ENCODE measurements at regions not wholly inside any gene's neighbourhood (a gene's known extent, or its start where the extent isn't known, plus 50 kb on each side); places are given as distances from the start of the nearest gene placed in this dataset.

DNA sequence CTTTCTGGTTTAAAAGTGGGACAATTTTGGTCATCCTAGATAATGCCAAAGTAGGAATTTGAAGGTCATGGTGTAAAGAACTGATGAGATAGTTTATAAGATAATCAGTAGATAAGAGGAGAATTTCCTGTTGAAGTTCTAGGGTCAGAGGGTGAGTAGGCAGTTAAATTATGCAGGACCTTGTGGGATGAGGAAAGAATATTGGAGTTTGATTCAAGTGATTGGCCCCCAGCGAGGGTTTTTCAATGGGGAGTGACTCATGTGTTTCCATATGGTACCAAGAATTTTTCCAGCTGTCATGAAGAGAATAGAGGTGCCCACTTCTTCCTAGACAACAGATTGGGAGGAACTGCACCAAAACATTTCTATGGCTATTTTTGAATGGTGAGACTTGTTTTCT, 940.2 kb upstream of the ZEB2 start:
- H3K4me3 ChIP-seq (replicated peaks in 1 of 3) = no peak overlapping the region
- TF ChIP-seq, protein P1, sequence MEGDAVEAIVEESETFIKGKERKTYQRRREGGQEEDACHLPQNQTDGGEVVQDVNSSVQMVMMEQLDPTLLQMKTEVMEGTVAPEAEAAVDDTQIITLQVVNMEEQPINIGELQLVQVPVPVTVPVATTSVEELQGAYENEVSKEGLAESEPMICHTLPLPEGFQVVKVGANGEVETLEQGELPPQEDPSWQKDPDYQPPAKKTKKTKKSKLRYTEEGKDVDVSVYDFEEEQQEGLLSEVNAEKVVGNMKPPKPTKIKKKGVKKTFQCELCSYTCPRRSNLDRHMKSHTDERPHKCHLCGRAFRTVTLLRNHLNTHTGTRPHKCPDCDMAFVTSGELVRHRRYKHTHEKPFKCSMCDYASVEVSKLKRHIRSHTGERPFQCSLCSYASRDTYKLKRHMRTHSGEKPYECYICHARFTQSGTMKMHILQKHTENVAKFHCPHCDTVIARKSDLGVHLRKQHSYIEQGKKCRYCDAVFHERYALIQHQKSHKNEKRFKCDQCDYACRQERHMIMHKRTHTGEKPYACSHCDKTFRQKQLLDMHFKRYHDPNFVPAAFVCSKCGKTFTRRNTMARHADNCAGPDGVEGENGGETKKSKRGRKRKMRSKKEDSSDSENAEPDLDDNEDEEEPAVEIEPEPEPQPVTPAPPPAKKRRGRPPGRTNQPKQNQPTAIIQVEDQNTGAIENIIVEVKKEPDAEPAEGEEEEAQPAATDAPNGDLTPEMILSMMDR (IDR thresholded peaks at IDR 0.05) = no peak
- TF ChIP-seq POLR2A (IDR thresholded peaks at IDR 0.05) = no peak
- no peak overlapping the region for H3K27ac ChIP-seq
- H3K4me1 ChIP-seq = no peaks in the 10 kb centered on the region
- H3K36me3 ChIP-seq = no peaks in the 10 kb centered on the region
- 61 to 69% methylated on average over 1 of the region's 1 CpG for WGBS, 2 donors
- H3K9me3 ChIP-seq = no peaks in the 10 kb centered on the region
- DNase-seq = no peak
- intact Hi-C loops (cut with DNase I) = no loop called here
- no peaks in the 10 kb centered on the region for H3K27me3 ChIP-seq

DNA sequence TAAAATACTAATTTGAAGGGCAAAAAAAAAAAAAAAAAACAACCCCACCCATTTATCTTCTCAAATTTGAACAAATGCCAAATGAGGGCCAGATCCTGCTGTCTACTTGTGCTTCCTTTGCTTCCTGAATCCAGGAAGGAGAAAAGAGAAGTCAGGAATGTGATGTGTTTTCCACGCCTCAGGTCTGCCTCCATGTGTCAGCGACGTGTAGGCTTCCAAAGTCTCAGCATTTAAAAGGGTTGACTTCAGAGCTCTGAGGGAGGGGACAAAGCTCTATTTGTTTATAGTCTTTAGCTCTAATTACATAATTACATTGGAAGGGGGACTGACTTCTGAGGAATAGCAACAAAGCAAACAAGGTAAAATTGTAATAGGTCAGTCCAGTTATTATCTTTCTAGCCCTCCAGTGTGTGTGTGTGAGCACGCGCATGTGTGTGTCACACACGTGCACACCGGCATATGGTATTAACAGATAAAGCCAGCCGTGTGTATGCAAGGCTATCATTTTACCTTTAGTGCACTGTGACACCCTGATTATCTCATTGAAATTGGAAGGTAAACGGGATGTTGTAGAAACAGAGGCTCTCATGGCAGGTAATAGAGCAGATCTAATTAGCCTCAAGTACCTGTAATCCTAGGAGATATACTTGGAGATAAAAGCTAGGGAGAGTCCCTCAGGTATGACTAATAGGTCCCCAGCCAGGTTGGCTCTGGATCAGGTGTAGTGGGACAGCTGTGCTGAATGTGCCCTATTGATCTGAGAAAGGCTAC, 911.4 kb upstream of the ZEB2 start:
- 50 to 51% methylated on average over 9 of the region's 9 CpGs for WGBS, 2 donors
- TF ChIP-seq, protein P1 (IDR thresholded peaks at IDR 0.05) = no peak
- no peak for TF ChIP-seq POLR2A (IDR thresholded peaks at IDR 0.05)
- Histone ChIP-seq H3K4me3 (replicated peaks in 1 of 3) (no peak overlapping the region), H3K4me1 (peaks cover 0 to 6% of the 10 kb centered on the region in 2 donors), H3K27me3 (no peaks in the 10 kb centered on the region), H3K27ac (no peak overlapping the region), H3K9me3 (no peaks in the 10 kb centered on the region), H3K36me3 (no peaks in the 10 kb centered on the region)
- intact Hi-C loops (cut with DNase I) = no loop called here
- DNase-seq = peak in 1 of 2 donors; percentile 2

DNA sequence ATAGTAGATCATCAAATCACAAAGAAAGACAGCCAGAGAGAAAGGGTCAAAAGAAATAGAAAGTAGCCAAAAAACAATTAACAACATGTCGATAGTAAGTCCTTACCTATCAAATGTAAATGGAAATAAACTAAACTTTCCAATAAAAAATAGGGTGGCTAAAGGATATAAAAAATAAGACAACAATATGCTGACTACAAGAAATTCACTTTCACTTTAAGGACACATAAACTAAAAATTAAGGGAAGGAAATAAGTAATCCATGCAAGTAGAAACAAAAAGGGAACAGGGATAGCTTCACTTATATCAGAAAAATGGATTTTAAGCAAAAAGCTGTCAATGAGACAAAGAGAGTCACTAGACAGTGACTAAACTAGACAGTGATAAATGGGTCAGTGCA, 903.9 kb upstream of the ZEB2 start:
- intact Hi-C loops (cut with DNase I) = no loop called here
- H3K27ac ChIP-seq = no peak overlapping the region
- 90 to 100% methylated on average over 1 of the region's 1 CpG for WGBS, 2 donors
- no peaks in the 10 kb centered on the region for H3K4me1 ChIP-seq
- H3K36me3 ChIP-seq = no peaks in the 10 kb centered on the region
- no peak overlapping the region for H3K4me3 ChIP-seq (replicated peaks in 1 of 3)
- TF ChIP-seq, protein P1 (IDR thresholded peaks at IDR 0.05) = no peak
- no peak for TF ChIP-seq POLR2A (IDR thresholded peaks at IDR 0.05)
- no peaks in the 10 kb centered on the region for H3K27me3 ChIP-seq
- H3K9me3 ChIP-seq = no peaks in the 10 kb centered on the region
- no peak for DNase-seq

DNA sequence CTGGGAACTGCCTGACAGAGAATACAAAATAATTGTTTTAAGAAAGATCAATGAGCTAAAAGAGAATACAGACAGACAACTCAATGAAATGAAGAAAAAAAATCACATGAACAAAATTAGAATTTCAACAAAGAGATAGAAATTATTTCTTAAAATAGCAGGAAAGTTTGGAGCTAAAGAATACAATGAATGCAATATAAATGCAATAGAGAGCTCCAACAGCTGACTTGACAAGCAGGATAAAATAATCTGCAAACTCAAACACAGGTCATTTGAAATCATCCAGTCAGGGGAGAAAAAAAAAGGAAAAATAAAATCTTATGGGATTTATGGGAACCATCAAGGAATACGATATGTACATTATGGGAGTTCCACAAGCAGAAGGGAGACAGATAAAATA, 902.7 kb upstream of the ZEB2 start:
- H3K4me1 ChIP-seq = no peaks in the 10 kb centered on the region
- H3K27ac ChIP-seq = no peak overlapping the region
- DNase-seq = no peak
- H3K9me3 ChIP-seq = no peaks in the 10 kb centered on the region
- intact Hi-C loops (cut with DNase I) = no loop called here
- H3K4me3 ChIP-seq (replicated peaks in 1 of 3) = no peak overlapping the region
- H3K36me3 ChIP-seq = no peaks in the 10 kb centered on the region
- TF ChIP-seq, protein P1 (IDR thresholded peaks at IDR 0.05) = no peak
- no peak for TF ChIP-seq POLR2A (IDR thresholded peaks at IDR 0.05)
- WGBS, 2 donors = 92 to 95% methylated on average over 1 of the region's 1 CpG
- H3K27me3 ChIP-seq = no peaks in the 10 kb centered on the region

DNA sequence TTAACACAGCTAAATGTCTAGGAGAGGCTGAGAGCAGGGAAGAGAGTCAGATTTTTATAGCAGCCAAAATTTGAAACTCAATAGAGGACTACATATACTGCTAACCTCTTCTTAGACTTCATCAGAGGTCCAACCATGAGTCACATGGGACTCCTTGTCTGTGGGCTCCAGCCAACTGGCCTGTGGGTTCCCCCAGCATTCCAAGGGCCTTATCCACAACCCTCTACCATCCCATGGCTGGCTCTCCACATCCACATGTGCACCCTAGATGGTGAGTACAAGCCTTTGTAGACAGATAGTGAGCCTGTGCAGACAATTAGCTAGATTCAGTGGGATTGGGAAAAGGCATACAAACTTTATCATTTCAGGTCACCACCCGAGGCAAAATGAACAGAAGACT, 901.9 kb upstream of the ZEB2 start:
- no peak overlapping the region for H3K27ac ChIP-seq
- no peaks in the 10 kb centered on the region for H3K4me1 ChIP-seq
- H3K36me3 ChIP-seq = no peaks in the 10 kb centered on the region
- no peaks in the 10 kb centered on the region for H3K9me3 ChIP-seq
- no peak for TF ChIP-seq POLR2A (IDR thresholded peaks at IDR 0.05)
- TF ChIP-seq, protein P1 (IDR thresholded peaks at IDR 0.05) = no peak
- no peak for DNase-seq
- no peak overlapping the region for H3K4me3 ChIP-seq (replicated peaks in 1 of 3)
- no peaks in the 10 kb centered on the region for H3K27me3 ChIP-seq
- 87 to 92% methylated on average over 1 of the region's 1 CpG for WGBS, 2 donors
- intact Hi-C loops (cut with DNase I) = no loop called here
